OCI-LY1 (cell line): ENCODE measurements at regions not wholly inside any gene's neighbourhood (a gene's known extent, or its start where the extent isn't known, plus 50 kb on each side); places are given as distances from the start of the nearest gene placed in this dataset.

ENCODE experiments used
- H2AFZ ChIP-seq: fragments of 200-600 bp; sonication (generic), shearing (Covaris generic); 2 replicates; pipeline ENCODE4 v1.6.0; 2014; ENCODE audit warnings: antibody characterized with exemption, mild to moderate bottlenecking, low read length
- H3F3A ChIP-seq: fragments of 200-600 bp; sonication (generic), shearing (Covaris generic); 2 replicates; pipeline ENCODE4 v1.6.0; 2014; ENCODE audit warnings: mild to moderate bottlenecking, antibody characterized with exemption, low read length, moderate library complexity; ENCODE audit not compliant: insufficient read depth
- H3K27ac ChIP-seq: fragments of 200-600 bp; sonication (generic); 2 replicates; pipeline ENCODE4 v1.5.1; 2014; ENCODE audit warnings: low read length, mixed run types, mild to moderate bottlenecking, low read depth; ENCODE audit not compliant: poor library complexity, severe bottlenecking
- H3K27me3 ChIP-seq: fragments of 200-600 bp; sonication (generic); 2 replicates; pipeline ENCODE4 v1.6.0; 2014; ENCODE audit warnings: antibody characterized with exemption, mild to moderate bottlenecking, low read length, moderate library complexity; ENCODE audit not compliant: insufficient read depth
- H3K36me3 ChIP-seq: fragments of 200-600 bp; sonication (generic); 2 replicates; pipeline ENCODE4 v1.6.1; 2014; ENCODE audit warnings: mild to moderate bottlenecking, antibody characterized with exemption, low read length, moderate library complexity, mixed read lengths; ENCODE audit not compliant: insufficient read depth
- H3K4me1 ChIP-seq: fragments of 200-600 bp; sonication (generic); 2 replicates; pipeline ENCODE4 v1.5.1; 2014; ENCODE audit warnings: mild to moderate bottlenecking, low read length, moderate library complexity; ENCODE audit not compliant: insufficient read depth, severe bottlenecking
- H3K4me2 ChIP-seq: fragments of 200-600 bp; sonication (generic), shearing (Covaris generic); 2 replicates; pipeline ENCODE4 v1.6.1; 2014; ENCODE audit warnings: low read length
- H3K4me3 ChIP-seq: fragments of 200-600 bp; sonication (generic); 2 replicates; pipeline ENCODE4 v1.5.1; 2014; ENCODE audit warnings: low read length, low read depth, mild to moderate bottlenecking, mixed read lengths; ENCODE audit not compliant: poor library complexity, severe bottlenecking
- H3K79me2 ChIP-seq: fragments of 200-600 bp; shearing (Covaris generic); 2 replicates; pipeline ENCODE4 v1.6.1; 2016; ENCODE audit warnings: mixed run types, low read length, mixed read lengths; ENCODE audit not compliant: insufficient read depth
- H3K9ac ChIP-seq: fragments of 200-600 bp; sonication (generic), shearing (Covaris generic); 2 replicates; pipeline ENCODE4 v1.6.1; 2014; ENCODE audit warnings: mild to moderate bottlenecking, low read length, mixed read lengths
- H3K9me2 ChIP-seq: fragments of 200-600 bp; sonication (generic), shearing (Covaris generic); 2 replicates; pipeline ENCODE4 v1.6.1; 2014; ENCODE audit warnings: low read depth, mild to moderate bottlenecking, low read length, mixed read lengths
- H3K9me3 ChIP-seq: fragments of 200-600 bp; shearing (Covaris generic); 2 replicates; pipeline ENCODE4 v1.6.1; 2014; ENCODE audit warnings: low read length, mixed read lengths
- H4K20me1 ChIP-seq: fragments of 200-600 bp; sonication (generic), shearing (Covaris generic); 2 replicates; pipeline ENCODE4 v1.6.0; 2016; ENCODE audit warnings: mild to moderate bottlenecking, low read length; ENCODE audit not compliant: insufficient read depth
- CTCF ChIP-seq: fragments of 200-600 bp; sonication (generic), shearing (Covaris generic); IDR thresholded peaks from 2 replicates; pipeline ENCODE4 v1.5.1; 2017; ENCODE audit warnings: mild to moderate bottlenecking, antibody characterized with exemption, low read length, moderate library complexity, mixed read lengths
- EZH2 ChIP-seq: fragments of 200-600 bp; sonication (generic), shearing (Covaris generic); IDR thresholded peaks from 2 replicates; pipeline ENCODE4 v1.8.0; 2017; ENCODE audit warnings: borderline replicate concordance, mixed run types, mild to moderate bottlenecking, antibody characterized with exemption, low read length, moderate library complexity, mixed read lengths

- Histone ChIP-seq H3K9me2 (no peaks in the 10 kb centered on the region), H3K9me3 (no peaks in the 10 kb centered on the region), H2AFZ (no peak overlapping the region), H3K4me2 (no peak overlapping the region), H3K79me2 (no peaks in the 10 kb centered on the region), H3K27me3 (no peaks in the 10 kb centered on the region), H3K27ac (no peak overlapping the region), H4K20me1 (no peaks in the 10 kb centered on the region), H3K36me3 (no peaks in the 10 kb centered on the region), H3F3A (no peaks in the 10 kb centered on the region), H3K4me3 (no peak overlapping the region), H3K4me1 (peaks cover 6% of the 10 kb centered on the region), H3K9ac (no peak overlapping the region)
- TF ChIP-seq CTCF, result no peak
- TF ChIP-seq EZH2, result no peak
These were observed 216.3 kb upstream of the ITGA4 start for GRCh38 chr2:181240844-181241243.

- Histone ChIP-seq H3K79me2 (no peaks in the 10 kb centered on the region), H3K9me2 (no peaks in the 10 kb centered on the region), H2AFZ (no peak overlapping the region), H3K4me2 (no peak overlapping the region), H3K4me1 (peaks cover 6% of the 10 kb centered on the region), H3K9me3 (no peaks in the 10 kb centered on the region), H3K27me3 (no peaks in the 10 kb centered on the region), H3K9ac (no peak overlapping the region), H3K27ac (no peak overlapping the region), H3F3A (no peaks in the 10 kb centered on the region), H4K20me1 (no peaks in the 10 kb centered on the region), H3K4me3 (no peak overlapping the region), H3K36me3 (no peaks in the 10 kb centered on the region)
- TF ChIP-seq EZH2, result no peak
- TF ChIP-seq CTCF, result no peak
These were observed 215.8 kb upstream of the ITGA4 start for GRCh38 chr2:181241366-181241765.

GRCh38 chr2:181241797-181242196, 215.4 kb upstream of the ITGA4 start:
- no peak overlapping the region for H3K4me2 ChIP-seq
- no peak overlapping the region for H3K27ac ChIP-seq
- H3K36me3 ChIP-seq, result no peaks in the 10 kb centered on the region
- no peaks in the 10 kb centered on the region for H3K9me2 ChIP-seq
- no peaks in the 10 kb centered on the region for H3K9me3 ChIP-seq
- H3K4me3 ChIP-seq, result no peak overlapping the region
- no peaks in the 10 kb centered on the region for H3F3A ChIP-seq
- no peaks in the 10 kb centered on the region for H3K27me3 ChIP-seq
- no peaks in the 10 kb centered on the region for H4K20me1 ChIP-seq
- no peak overlapping the region for H3K9ac ChIP-seq
- peaks cover 6% of the 10 kb centered on the region for H3K4me1 ChIP-seq
- TF ChIP-seq EZH2 (no peak), CTCF (no peak)
- H2AFZ ChIP-seq, result no peak overlapping the region
- H3K79me2 ChIP-seq, result no peaks in the 10 kb centered on the region
